Liver (tissue), 8 donors: ENCODE measurements at regions not wholly inside any gene's neighbourhood (a gene's known extent, or its start where the extent isn't known, plus 50 kb on each side); places are given as distances from the start of the nearest gene placed in this dataset.

Experiments
- DNase-seq: peaks from one replicate; pipeline ENCODE4 v3.0.0-alpha.2; 2017; ENCODE audit warnings: low spot score
- H3K27ac ChIP-seq, 2 donors: one replicate each; pipeline ENCODE4 v1.7.0; 2013; ENCODE audit warnings: inconsistent platforms in 2 of 2, low read length in 2 of 2, control low read depth in 1 of 2, low read depth in 1 of 2, mild to moderate bottlenecking in 1 of 2
- H3K27me3 ChIP-seq, 4 donors: one replicate each; pipeline versions ENCODE4 v1.6.1 to v1.7.0; 2013; ENCODE audit warnings: low read length in 3 of 4, inconsistent platforms in 1 of 4, mild to moderate bottlenecking in 1 of 4, moderate library complexity in 1 of 4; ENCODE audit not compliant: control insufficient read depth in 4 of 4, insufficient read depth in 4 of 4
- H3K36me3 ChIP-seq, 4 donors: one replicate each; pipeline versions ENCODE4 v1.6.1 to v1.7.0; 2013; ENCODE audit warnings: low read length in 3 of 4, mild to moderate bottlenecking in 3 of 4, low read depth in 1 of 4, moderate library complexity in 1 of 4; ENCODE audit not compliant: control insufficient read depth in 4 of 4, insufficient read depth in 3 of 4
- H3K4me1 ChIP-seq, 4 donors: one replicate each; pipeline versions ENCODE4 v1.6.1 to v1.7.0; 2013; ENCODE audit warnings: low read length in 3 of 4, mild to moderate bottlenecking in 3 of 4, moderate library complexity in 1 of 4; ENCODE audit not compliant: control insufficient read depth in 4 of 4, insufficient read depth in 4 of 4
- H3K4me3 ChIP-seq, 3 donors: one replicate each; pipeline versions ENCODE4 v1.6.1 to v1.7.0; 2013; ENCODE audit warnings: low read length in 3 of 3, control low read depth in 1 of 3, low read depth in 1 of 3, mild to moderate bottlenecking in 1 of 3
- H3K9ac ChIP-seq, 2 donors: one replicate each; pipeline ENCODE4 v1.7.0; 2013; ENCODE audit warnings: low read length in 2 of 2, mild to moderate bottlenecking in 2 of 2, moderate library complexity in 2 of 2, control low read depth in 1 of 2, low read depth in 1 of 2
- H3K9me3 ChIP-seq, 4 donors: one replicate each; pipeline versions ENCODE4 v1.6.1 to v1.7.0; 2013; ENCODE audit warnings: low read length in 3 of 4; ENCODE audit not compliant: control insufficient read depth in 4 of 4
- ATF3 ChIP-seq: IDR thresholded peaks from 2 replicates; pipeline ENCODE4 v1.6.1; 2016; ENCODE audit warnings: antibody characterized with exemption
- CTCF ChIP-seq: fragments of 150-350 bp; IDR thresholded peaks from 2 replicates; pipeline ENCODE4 v1.5.1; 2017; ENCODE audit warnings: improper control_type of control experiment, low read depth, low read length; ENCODE audit not compliant: missing input control
- EGR1 ChIP-seq, 2 donors: IDR thresholded peaks; 2 replicates each; pipeline ENCODE4 v1.6.1; 2016 to 2018; ENCODE audit warnings: antibody characterized with exemption in 2 of 2, low read depth in 2 of 2
- FOXA1 ChIP-seq: IDR thresholded peaks from 2 replicates; pipeline ENCODE4 v1.6.1; 2016; ENCODE audit warnings: antibody characterized with exemption
- FOXA2 ChIP-seq: IDR thresholded peaks from 2 replicates; pipeline ENCODE4 v1.6.1; 2016; ENCODE audit warnings: antibody characterized with exemption
- GABPA ChIP-seq, 2 donors: IDR thresholded peaks in 1 of 2; conservative IDR thresholded peaks in 1 of 2; 2 replicates each; pipeline ENCODE4 v1.6.1; 2016; ENCODE audit warnings: antibody characterized with exemption in 2 of 2, mild to moderate bottlenecking in 1 of 2, moderate library complexity in 1 of 2
- HNF4A ChIP-seq, 2 donors: conservative IDR thresholded peaks; 2 replicates each; pipeline ENCODE4 v1.6.1; 2016; ENCODE audit warnings: antibody characterized with exemption in 2 of 2, mild to moderate bottlenecking in 2 of 2
- HNF4G ChIP-seq: IDR thresholded peaks from 2 replicates; pipeline ENCODE4 v1.6.1; 2016; ENCODE audit warnings: antibody characterized with exemption
- JUND ChIP-seq, 2 donors: IDR thresholded peaks; 2 replicates each; pipeline ENCODE4 v1.6.1; 2016; ENCODE audit warnings: antibody characterized with exemption in 2 of 2
- MAX ChIP-seq: IDR thresholded peaks from 2 replicates; pipeline ENCODE4 v1.6.1; 2016; ENCODE audit warnings: antibody characterized with exemption
- NR2F2 ChIP-seq: IDR thresholded peaks from 2 replicates; pipeline ENCODE4 v1.6.1; 2016; ENCODE audit warnings: antibody characterized with exemption
- RAD21 ChIP-seq, 2 donors: IDR thresholded peaks; 2 replicates each; pipeline ENCODE4 v1.6.1; 2016; ENCODE audit warnings: antibody characterized with exemption in 2 of 2, mild to moderate bottlenecking in 2 of 2
- REST ChIP-seq: IDR thresholded peaks from 2 replicates; pipeline ENCODE4 v1.6.1; 2016; ENCODE audit warnings: antibody characterized with exemption, mild to moderate bottlenecking
- RXRA ChIP-seq, 2 donors: IDR thresholded peaks; 2 replicates each; pipeline ENCODE4 v1.6.1; 2017 to 2018; ENCODE audit warnings: antibody characterized with exemption in 2 of 2, mild to moderate bottlenecking in 1 of 2
- SP1 ChIP-seq: IDR thresholded peaks from 2 replicates; pipeline ENCODE4 v1.6.1; 2018; ENCODE audit warnings: antibody characterized with exemption, mild to moderate bottlenecking
- TAF1 ChIP-seq: conservative IDR thresholded peaks from 2 replicates; pipeline ENCODE4 v1.6.1; 2016; ENCODE audit warnings: antibody characterized with exemption, mild to moderate bottlenecking
- YY1 ChIP-seq: IDR thresholded peaks from 2 replicates; pipeline ENCODE4 v1.6.1; 2016; ENCODE audit warnings: antibody characterized with exemption, mild to moderate bottlenecking
- WGBS: extraction: QIAGEN DNeasy Blood & Tissue Kit; methylation state at CpG from one replicate; pipeline ENCODE4 v1.1.7; 2013; 5-methylcytosine and 5-hydroxymethylcytosine counted together
- donor health status: healthy.
- donor health status: healthy.
- donor health status: healthy.
- donor health status: healthy.
- donor health status: healthy.

GRCh38 chr2:30341500-30342267 is 105.4 kb upstream of the LCLAT1 start:
- Histone ChIP-seq H3K4me1 (no peaks in the 10 kb centered on the region), H3K9me3 (no peaks in the 10 kb centered on the region), H3K27ac (no peak overlapping the region), H3K4me3 (no peak overlapping the region), H3K27me3 (no peaks in the 10 kb centered on the region), H3K36me3 (no peaks in the 10 kb centered on the region), H3K9ac (no peak overlapping the region)
- WGBS = 77% methylated on average over 8 of the region's 8 CpGs
- DNase-seq = no peak
- TF ChIP-seq YY1 (no peak), RXRA (IDR thresholded peaks at IDR 0.05) (no peak), GABPA (IDR thresholded peaks at IDR 0.05 in 1 of 2, conservative IDR thresholded peaks at IDR 0.05 in 1 of 2) (no peak), RAD21 (IDR thresholded peaks at IDR 0.05) (no peak)

GRCh38 chr2:30346471-30347169 is 100.4 kb upstream of the LCLAT1 start:
- H3K4me1 ChIP-seq = no peaks in the 10 kb centered on the region
- 55% methylated on average over 21 of the region's 21 CpGs for WGBS
- no peak overlapping the region for H3K9ac ChIP-seq
- TF ChIP-seq ATF3 = no peak
- no peak for TF ChIP-seq HNF4A (conservative IDR thresholded peaks at IDR 0.05)
- no peak for TF ChIP-seq SP1
- no peak for TF ChIP-seq MAX
- no peak for TF ChIP-seq FOXA1
- H3K27ac ChIP-seq = no peak overlapping the region
- H3K9me3 ChIP-seq = no peaks in the 10 kb centered on the region
- H3K4me3 ChIP-seq = no peak overlapping the region
- DNase-seq = no peak
- H3K36me3 ChIP-seq = no peaks in the 10 kb centered on the region
- H3K27me3 ChIP-seq = no peaks in the 10 kb centered on the region

GRCh38 chr2:30348825-30349224 is 98.2 kb upstream of the LCLAT1 start:
- TF ChIP-seq RAD21 (IDR thresholded peaks at IDR 0.05) (no peak), TAF1 (no peak), HNF4G (no peak), REST (no peak), FOXA2 (no peak), ATF3 (no peak), YY1 (no peak), CTCF (no peak), SP1 (no peak), HNF4A (conservative IDR thresholded peaks at IDR 0.05) (no peak), EGR1 (IDR thresholded peaks at IDR 0.05; ENCODE audit: low read depth in 2 of 2) (no peak), MAX (no peak), JUND (IDR thresholded peaks at IDR 0.05) (no peak), GABPA (IDR thresholded peaks at IDR 0.05 in 1 of 2, conservative IDR thresholded peaks at IDR 0.05 in 1 of 2) (no peak), NR2F2 (no peak), FOXA1 (no peak), RXRA (IDR thresholded peaks at IDR 0.05) (no peak)
- Histone ChIP-seq H3K36me3 (no peaks in the 10 kb centered on the region), H3K27me3 (no peaks in the 10 kb centered on the region), H3K4me1 (no peaks in the 10 kb centered on the region), H3K27ac (no peak overlapping the region), H3K9me3 (no peaks in the 10 kb centered on the region), H3K4me3 (no peak overlapping the region), H3K9ac (no peak overlapping the region)
- WGBS = 90% methylated on average over 3 of the region's 3 CpGs
- no peak for DNase-seq
